Endometrial microvascular endothelial cells (primary cell): ENCODE measurements at regions not wholly inside any gene's neighbourhood (a gene's known extent, or its start where the extent isn't known, plus 50 kb on each side); places are given as distances from the start of the nearest gene placed in this dataset.
"Not testable (repeated sequence)": the region's sequence is repeated elsewhere in the genome, so short reads cannot be mapped to it uniquely, and the experiment has no call there.

ENCODE experiments used
- in situ Hi-C: cut with HindIII; loops from 2 replicates; pipeline ENCODE4 v1.10.0; 2017; ENCODE audit warnings: low sequenced_read_pairs, low pct_unique_long_range_greater_than_20kb; ENCODE audit errors: inconsistent ontology term

DNA sequence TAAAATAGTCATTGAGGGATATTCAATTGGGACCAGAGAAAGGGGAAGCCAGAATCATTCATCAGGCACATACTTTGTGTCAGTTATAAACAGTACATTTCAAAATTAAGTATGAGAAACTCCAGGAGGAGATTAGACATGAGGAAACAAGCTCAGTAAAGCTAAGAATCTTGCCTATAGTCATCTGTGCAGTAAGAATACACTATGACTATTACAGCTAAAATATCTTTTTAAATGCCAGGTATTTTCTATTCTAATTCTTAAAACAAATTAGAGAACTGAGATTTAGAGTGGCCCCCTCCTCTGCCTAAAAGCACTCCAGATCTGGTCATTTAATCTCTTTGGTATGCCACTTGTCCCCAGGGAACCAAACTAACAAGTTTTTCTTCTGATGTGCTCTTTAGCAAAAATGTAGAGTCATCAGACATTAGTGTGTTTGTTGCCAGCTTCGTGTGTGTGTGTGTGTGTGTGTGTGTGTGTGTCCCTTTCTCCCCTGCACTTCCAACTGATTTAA is 541.1 kb downstream of the TTLL7 start:
- in situ Hi-C loops, result not testable (repeated sequence)

DNA sequence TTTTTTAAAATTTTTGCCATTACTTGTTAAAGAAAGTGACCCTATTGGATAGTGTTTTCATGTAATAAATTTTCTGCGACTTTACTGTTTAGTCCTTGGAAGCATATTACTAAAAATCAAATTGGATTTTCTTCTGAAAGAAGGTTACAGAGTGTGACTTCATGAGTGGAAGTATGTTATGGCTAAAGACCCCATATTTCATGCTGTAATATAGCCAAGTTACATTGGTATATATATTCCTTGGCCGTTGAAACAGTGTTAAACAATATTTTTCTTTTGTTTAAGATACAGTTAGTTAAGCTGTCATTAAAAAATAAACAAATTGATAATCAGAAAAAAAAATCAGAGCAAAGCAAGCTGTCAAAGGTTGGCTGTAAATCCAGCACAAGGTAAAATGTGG is 541.7 kb downstream of the TTLL7 start:
- in situ Hi-C loops, result not testable (repeated sequence)

DNA sequence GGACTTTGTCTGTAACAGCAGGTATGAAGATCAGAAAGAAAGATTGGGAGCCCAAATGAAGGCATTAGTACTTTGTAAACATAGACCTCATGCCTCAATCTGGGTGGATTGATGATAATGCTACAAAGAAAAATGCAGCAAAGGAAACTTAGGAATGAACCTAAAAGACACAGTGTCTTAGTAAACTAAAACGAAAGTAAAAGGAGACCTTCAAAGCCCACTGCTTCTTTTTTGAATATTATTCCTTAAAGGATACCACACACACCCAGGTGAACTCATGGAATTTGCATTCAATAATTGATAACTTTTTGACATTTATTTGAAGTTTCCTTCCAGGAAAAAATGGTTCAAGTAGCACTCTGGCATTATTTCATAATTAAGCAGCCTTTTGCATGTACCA is 543.2 kb downstream of the TTLL7 start:
- in situ Hi-C loops, result not testable (repeated sequence)

DNA sequence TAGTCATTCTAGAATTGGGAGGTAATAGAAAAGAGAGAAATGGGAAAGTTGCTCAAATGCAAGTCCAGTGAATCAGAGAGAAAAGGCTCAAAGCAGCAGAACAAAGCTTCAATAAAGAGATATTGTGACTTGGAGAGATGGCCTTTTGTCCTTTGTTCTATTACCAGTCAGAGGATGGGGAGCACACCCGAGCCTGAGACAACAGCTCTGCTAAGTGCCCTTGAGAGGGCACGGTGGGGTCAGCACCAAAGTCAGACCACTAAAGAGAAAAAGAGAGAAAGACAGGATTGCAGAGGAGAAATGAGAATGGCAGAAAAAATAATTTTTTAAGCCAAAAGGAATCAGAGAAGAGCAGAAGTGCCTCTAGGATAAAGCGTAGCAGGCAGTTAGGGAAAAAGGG is 553.1 kb downstream of the TTLL7 start:
- in situ Hi-C loops, result not testable (repeated sequence)

DNA sequence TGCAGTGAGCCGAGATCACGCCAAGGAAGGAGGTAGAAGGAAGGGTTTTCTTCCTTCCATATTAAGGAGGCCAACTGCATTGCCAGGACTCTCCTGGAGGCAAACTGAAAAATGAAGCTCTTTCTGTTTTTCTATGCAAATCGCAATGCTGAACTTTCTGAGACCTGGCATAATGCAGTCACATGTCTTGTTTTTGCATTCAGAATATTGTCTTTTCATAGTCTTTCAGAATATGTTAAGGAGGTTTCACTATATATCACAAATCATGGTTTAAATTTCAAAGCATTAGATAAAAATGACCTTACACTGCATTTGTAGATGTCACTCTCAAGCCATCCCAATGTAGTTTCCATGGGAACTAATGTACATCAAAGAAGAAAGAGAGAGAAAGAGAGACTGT is 556.5 kb downstream of the TTLL7 start:
- in situ Hi-C loops, result not testable (repeated sequence)

DNA sequence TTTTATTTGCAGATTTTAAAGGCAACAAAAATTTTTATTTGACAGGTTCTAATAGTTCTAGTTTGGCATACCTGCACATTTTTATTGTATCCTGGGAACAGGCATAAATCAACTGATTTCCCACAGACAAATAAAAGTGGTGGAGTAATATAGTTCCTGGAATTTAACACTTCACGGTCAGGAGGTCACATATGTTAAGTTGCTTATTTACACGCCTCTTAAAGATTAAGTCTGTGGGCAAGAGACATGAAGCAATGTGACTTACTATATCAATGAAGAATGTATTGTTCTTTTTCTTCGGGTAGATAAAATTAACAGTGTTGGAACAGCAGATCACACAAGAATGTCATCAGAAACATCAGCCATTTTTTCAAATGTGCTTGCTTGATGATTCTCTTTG is 558.3 kb downstream of the TTLL7 start:
- in situ Hi-C loops, result not testable (repeated sequence)

DNA sequence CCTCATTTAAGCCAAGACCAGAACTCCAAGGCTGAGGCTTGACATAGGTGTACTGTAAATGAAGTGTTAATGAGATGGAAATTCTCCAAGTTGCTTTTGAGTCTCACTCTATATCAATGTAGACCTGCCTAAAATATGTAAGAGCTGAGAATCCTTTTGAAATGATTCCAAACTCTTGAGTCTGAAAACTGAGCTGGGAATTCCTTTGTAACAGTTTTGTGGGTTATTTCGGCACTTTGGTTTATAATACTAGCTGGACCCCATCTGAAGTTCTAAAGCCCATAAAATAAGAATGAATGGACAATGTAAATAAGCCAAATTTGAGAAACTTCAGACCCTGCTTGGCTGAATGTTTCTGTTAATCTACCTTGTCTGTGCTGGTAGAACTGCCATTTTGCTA is 558.9 kb downstream of the TTLL7 start:
- in situ Hi-C loops, result not testable (repeated sequence)

DNA sequence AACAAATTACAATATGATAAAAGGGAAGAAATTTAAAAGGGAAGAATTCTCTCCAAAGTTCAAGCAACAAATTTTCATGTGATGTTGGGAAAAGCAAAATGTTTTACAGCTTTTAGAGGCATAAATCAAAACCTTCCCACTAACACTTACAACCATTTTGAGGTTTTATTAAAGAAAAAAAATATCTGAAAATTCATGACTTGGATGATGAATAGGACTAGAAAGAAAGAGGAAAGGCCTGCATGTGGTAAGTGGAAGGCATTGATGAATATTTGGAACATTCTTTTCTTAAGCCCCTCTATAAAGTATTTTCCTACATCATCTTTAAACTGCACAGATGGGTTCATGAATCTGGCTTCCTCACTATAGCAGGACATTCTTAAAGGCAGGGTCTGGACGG is 560.6 kb downstream of the TTLL7 start:
- in situ Hi-C loops, result not testable (repeated sequence)

DNA sequence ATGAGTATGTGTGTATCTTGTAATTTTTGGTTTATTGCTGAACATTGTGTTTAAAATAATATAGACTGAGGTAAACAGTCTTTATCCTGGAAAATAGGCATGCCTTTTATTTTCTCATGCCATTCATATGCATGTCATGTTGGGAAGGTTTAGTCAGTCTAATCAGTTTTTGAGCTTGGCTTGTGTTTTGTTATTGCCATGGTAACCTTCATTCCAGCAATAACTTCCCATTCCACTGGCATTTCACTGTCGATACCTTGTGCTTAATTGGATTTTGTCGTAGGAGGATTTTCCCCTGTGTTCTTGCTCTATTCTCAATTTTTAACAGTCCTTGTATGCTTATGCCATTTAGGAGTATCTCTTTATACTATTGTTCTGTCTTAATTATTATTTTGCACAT is 563.6 kb downstream of the TTLL7 start:
- in situ Hi-C loops, result not testable (repeated sequence)

DNA sequence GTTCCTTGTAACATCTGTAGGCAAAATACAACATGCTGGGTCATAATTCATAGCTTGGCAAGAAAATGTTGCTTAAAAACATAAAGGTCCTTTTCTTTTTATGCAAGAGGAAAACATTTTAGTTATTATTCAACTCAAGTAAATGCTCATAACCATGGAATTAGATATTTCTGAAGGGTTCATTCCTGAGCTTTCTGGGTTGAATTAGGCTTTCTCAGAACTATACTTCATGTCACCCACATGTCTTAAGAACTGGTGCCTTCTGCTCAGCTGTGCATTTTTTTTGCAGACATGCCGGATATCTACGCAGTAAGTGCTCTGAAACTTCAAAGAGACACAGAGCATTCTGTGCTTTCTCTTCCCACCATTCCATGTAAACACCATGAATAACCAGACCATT is 571.4 kb downstream of the TTLL7 start:
- in situ Hi-C loops, result not testable (repeated sequence)

DNA sequence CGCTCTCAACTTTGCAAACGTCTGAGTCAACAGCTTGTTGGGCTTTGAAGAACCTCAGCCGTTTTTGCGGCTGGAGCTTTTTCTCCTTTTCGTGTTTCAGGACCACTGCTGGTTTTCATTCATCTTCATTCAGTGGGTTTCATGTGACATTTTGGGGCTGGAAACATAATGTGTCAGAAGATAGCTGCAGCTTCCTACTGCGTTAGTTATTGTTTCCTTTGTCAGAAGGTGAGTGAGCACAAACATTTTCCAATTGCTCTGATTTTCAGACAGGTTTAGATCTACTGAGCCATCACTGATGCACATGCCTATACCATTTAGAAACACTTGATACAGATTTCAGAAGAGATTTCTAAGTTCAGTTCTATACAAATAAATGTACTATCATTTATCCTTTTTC is 575.5 kb downstream of the TTLL7 start:
- in situ Hi-C loops, result not testable (repeated sequence)

DNA sequence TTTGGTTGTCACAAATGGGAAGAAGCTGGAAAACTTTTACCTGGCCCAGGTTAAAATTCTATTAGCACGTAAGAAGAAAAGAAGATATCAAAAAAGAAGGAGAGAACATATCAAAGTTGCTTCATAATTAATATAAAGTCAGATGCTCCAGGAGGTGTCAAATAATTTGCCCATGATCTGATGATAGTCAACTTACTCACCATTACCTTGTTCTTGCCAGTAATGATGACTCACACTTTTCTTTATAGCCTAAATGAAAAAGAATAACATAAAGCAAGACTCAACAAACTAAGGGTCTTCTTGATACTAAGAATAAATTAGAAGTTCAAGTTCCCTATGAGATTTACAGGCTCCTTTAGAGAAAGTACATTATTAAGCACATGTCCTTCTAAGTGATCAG is 580.4 kb downstream of the TTLL7 start:
- in situ Hi-C loops, result no loop called here

DNA sequence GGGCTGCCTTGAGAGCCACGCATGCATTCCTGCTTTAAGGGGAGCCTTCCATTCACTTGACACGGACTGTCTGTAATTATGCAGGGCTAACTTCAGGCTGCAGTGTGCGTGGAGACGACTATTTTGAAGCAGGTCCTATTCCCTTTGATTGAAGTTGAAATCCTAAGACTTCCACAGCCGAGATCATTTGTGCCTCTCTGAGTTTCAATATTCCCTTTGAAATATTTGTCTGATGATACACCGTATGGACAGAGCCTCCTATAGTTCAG is 585.2 kb downstream of the TTLL7 start:
- in situ Hi-C loops, result not testable (repeated sequence)

DNA sequence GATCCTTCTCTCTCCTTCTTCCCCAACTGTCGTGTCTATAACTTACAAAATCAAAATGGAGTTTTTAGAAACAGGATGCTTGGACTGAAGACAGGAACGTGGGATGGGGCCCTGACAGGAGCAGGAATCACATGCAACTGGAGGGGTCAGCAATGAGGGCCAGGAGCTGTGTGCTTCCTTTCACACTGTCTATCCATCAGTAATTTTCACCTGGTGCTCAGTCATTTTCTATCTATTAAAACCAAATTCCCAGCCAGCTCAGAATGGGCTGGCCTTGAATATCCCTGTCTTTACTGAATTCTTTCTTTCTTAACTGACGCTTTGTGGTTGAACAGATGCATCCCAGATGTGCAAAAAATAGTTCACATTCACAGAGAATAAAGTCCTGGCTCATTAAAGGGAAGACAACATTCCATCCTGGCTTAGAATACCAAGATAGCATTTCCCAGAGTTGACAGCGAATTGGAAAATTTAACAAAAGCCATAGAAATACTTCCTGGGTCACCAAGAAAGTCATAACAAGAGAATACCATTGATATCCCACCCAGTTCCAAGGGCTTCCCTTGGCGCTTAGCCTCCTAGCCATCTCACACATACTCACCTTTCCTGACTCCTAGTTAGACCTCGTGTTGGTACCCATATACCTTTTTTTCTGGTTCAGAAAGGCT is 588.1 kb downstream of the TTLL7 start:
- in situ Hi-C loops, result not testable (repeated sequence)

DNA sequence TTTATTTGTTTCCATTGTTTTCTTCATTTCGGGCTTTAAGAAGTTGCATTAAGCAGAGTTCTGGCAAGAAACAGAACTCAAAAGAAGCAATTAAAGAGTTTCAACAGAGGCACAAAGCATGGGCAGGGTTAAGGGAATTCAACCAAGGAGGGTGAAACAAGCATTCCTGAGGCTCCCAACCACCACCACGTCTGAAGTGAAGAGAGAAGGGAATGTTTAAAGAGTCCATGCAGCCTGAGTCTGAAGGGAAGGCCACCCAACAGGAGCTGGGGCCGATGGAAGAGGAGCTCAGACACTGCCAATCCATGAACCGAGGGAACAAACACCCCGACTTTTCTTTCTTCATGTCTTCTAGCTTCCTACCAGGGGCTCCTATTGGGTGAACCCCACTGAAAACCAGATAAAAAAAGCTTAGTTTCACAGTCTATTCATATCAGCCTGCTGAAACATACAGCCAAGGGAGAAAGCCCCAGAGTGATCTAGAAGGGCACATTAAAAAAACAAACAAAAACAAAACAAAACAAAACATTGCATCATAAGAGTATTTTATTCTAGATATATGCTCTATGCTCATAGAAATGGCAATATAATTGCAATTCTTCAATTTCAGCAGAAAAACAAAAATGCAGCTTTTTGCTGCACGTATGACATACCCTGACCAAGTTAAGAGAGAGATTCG is 592.1 kb downstream of the TTLL7 start:
- in situ Hi-C loops, result not testable (repeated sequence)

DNA sequence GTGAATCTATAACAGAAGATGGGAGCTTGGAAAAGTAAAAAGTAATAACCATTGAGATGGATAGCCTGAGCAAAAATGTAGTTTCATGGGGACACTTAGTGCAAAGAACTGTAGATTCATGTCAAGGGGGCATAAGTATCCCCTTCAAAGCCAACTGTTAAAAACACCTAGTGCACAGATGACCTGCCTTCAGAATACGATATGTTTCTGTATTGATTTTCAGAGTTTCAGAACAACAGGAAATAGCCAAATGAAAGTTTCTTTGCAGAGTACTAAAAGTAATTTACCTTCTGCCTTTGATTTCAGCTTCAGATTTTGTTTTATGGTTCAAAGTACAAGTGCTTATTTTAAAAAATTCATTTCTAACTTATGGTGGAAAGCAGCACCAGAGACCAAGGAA is 593.1 kb downstream of the TTLL7 start:
- in situ Hi-C loops, result not testable (repeated sequence)

DNA sequence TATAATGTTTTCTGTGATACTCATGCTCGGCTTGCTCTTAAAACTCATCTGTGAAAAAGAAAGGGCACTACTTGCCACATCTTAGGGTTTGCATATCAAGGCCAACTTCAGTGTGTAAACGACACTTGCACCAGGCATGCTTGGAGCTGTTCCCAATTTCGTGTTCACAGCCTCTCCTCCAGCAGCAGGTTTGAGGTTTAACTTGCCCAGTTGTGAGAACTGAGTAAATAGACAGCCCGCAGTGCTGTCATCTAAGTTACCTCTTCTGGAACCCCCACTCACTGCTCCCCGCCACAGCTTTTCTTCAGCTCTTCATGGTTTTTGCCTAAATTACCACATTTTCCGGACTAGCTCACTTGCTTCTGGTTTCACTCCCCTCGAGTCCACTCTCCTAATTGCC is 595.4 kb downstream of the TTLL7 start:
- in situ Hi-C loops, result not testable (repeated sequence)

DNA sequence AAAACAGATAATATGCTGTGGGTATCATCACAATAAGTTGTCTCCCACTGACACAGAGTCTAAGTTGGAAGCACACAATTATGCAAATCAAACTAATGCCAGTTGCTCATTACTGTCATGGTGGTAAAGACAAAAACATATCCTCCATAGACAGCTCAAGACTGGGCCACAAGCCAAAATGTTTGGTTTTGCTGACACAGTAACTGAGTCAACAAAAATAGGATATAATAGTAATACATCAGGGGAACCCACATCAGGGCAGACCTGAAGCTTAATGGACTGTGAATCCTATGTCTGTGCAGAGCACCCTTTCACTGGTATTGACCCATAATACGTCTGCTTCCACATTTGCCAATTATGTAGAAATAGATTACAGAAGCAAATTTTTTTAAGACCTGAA is 597.8 kb downstream of the TTLL7 start:
- in situ Hi-C loops, result not testable (repeated sequence)

DNA sequence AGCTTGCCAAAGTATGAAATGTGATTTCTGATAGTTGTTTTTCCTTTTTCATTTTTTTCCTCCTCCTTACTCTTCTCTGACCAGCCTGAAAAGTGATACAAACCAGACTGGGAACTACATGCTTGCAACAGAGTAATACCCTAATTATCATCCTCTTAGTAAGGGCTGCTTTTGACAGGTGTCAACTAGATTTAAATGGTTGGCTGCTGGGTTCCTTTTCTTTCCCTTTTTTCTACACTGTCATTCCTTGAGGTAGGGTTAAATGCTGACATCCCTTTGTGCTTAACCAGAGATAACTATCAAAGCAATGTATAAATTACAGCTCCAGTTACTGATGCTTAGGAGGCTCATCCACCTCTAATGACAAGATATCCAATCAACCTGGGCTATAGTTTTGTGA is 598.8 kb downstream of the TTLL7 start:
- in situ Hi-C loops, result not testable (repeated sequence)

DNA sequence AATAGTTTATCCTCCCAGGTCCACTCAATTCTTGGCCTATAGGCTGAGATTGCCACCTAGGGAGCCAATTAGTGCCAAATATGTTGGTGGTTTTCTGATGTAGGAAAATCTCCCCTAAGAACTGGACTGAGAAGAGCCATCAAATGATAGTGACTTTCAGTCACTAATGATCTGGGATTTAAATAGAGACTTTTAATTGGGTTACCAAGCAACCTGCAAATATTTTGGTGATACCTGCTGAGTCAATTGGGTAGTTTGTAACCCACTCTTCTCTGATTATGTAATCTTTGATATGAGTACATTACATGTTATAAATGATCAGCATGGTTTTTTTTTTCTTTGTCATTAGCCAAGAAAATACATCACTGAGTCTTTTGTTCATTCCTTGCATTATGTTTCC is 600.8 kb downstream of the TTLL7 start:
- in situ Hi-C loops, result not testable (repeated sequence)

DNA sequence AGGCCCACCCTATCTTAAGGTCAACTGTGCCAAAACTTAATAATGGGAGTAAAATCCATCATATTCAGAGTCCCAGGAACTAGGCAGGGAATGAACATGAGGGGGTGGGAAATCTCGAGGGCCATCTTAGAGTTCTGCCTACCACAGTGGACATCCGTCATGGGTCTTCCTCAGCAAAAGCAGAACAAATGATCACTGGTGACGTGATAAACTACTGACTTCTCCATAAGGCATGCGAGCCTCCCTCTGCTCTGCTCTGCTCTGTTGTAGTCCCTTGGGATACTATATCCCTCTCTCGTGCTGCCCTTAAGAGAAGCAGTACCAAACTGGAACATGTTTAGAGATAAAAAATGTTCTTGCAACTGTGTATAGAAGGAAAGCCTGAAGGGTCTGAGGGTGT is 603.8 kb downstream of the TTLL7 start:
- in situ Hi-C loops, result not testable (repeated sequence)
